RWPE2 (cell line): ENCODE measurements at regions not wholly inside any gene's neighbourhood (a gene's known extent, or its start where the extent isn't known, plus 50 kb on each side); places are given as distances from the start of the nearest gene placed in this dataset.

Experiments
- ATAC-seq: fragments of 200-7000 bp; cut with Tn5 transposase; 3 replicates; pipeline ENCODE4 v1.9.1; 2021; ENCODE audit warnings: low read depth
- DNase-seq: peaks from one replicate; pipeline ENCODE4 v3.0.0-alpha.2; 2020; ENCODE audit warnings: low spot score
- H3K27ac ChIP-seq: fragments of 450-650 bp; 2 replicates; pipeline ENCODE4 v1.5.1; 2017; ENCODE audit warnings: mild to moderate bottlenecking; ENCODE audit not compliant: poor library complexity, severe bottlenecking
- H3K27me3 ChIP-seq: fragments of 250-450 bp; sonication (Bioruptor Pico); 2 replicates; pipeline ENCODE4 v1.5.1; 2021; ENCODE audit warnings: mild to moderate bottlenecking, moderate library complexity; ENCODE audit not compliant: insufficient read depth, poor library complexity, severe bottlenecking
- H3K36me3 ChIP-seq: fragments of 250-450 bp; sonication (Bioruptor Pico); 2 replicates; pipeline ENCODE4 v1.5.1; 2020; ENCODE audit warnings: low read depth, mild to moderate bottlenecking, moderate library complexity
- H3K4me1 ChIP-seq: fragments of 250-450 bp; sonication (Bioruptor Pico); 2 replicates; pipeline ENCODE4 v1.5.1; 2021; ENCODE audit warnings: mild to moderate bottlenecking, moderate library complexity; ENCODE audit not compliant: insufficient read depth, poor library complexity, severe bottlenecking
- H3K4me3 ChIP-seq: fragments of 250-450 bp; sonication (Bioruptor Pico); 2 replicates; pipeline ENCODE4 v1.5.1; 2021; ENCODE audit warnings: mild to moderate bottlenecking, moderate library complexity; ENCODE audit not compliant: severe bottlenecking
- H3K9me3 ChIP-seq: fragments of 250-450 bp; sonication (Bioruptor Pico); 2 replicates; pipeline ENCODE4 v1.5.1; 2021; ENCODE audit warnings: mild to moderate bottlenecking, moderate library complexity; ENCODE audit not compliant: severe bottlenecking
- CTCF ChIP-seq: fragments of 450-650 bp; IDR thresholded peaks from one replicate; pipeline ENCODE4 v1.5.1; 2017; ENCODE audit warnings: mild to moderate bottlenecking, moderate library complexity; ENCODE audit not compliant: poor library complexity, severe bottlenecking

GRCh38 chr3:15967577-15967976, 169.8 kb upstream of the ANKRD28 start:
- Histone ChIP-seq H3K27me3 (no peaks in the 10 kb centered on the region), H3K9me3 (no peaks in the 10 kb centered on the region), H3K27ac (no peak overlapping the region), H3K4me1 (no peaks in the 10 kb centered on the region), H3K36me3 (no peaks in the 10 kb centered on the region), H3K4me3 (no peak overlapping the region)
- no peak for DNase-seq
- ATAC-seq: no peak
- TF ChIP-seq CTCF: no peak

- no peak for ATAC-seq
- Histone ChIP-seq H3K27me3 (no peaks in the 10 kb centered on the region), H3K4me3 (no peak overlapping the region)
These were observed 172.3 kb upstream of the ANKRD28 start for GRCh38 chr3:15969874-15970640.

GRCh38 chr3:15973414-15973813, 175.6 kb upstream of the ANKRD28 start:
- Histone ChIP-seq H3K27me3 (no peaks in the 10 kb centered on the region), H3K4me3 (no peak overlapping the region), H3K4me1 (peaks cover 4% of the 10 kb centered on the region), H3K36me3 (no peaks in the 10 kb centered on the region), H3K9me3 (no peaks in the 10 kb centered on the region), H3K27ac (no peak overlapping the region)
- DNase-seq (no peak), ATAC-seq (no peak)
- TF ChIP-seq CTCF: no peak

More at GRCh38 chr3:15969874-15970640, 172.3 kb upstream of the ANKRD28 start:
- no peak for TF ChIP-seq CTCF
- no peaks in the 10 kb centered on the region for H3K9me3 ChIP-seq
- DNase-seq: no peak
- H3K4me1 ChIP-seq: no peaks in the 10 kb centered on the region
- H3K27ac ChIP-seq: no peak overlapping the region
- H3K36me3 ChIP-seq: no peaks in the 10 kb centered on the region

- no peak for ATAC-seq
- H3K27ac ChIP-seq: no peak overlapping the region
- TF ChIP-seq CTCF: no peak
- no peaks in the 10 kb centered on the region for H3K27me3 ChIP-seq
- no peak overlapping the region for H3K4me3 ChIP-seq
- H3K36me3 ChIP-seq: no peaks in the 10 kb centered on the region
- peaks cover 4% of the 10 kb centered on the region for H3K4me1 ChIP-seq
- no peaks in the 10 kb centered on the region for H3K9me3 ChIP-seq
- no peak for DNase-seq
These were observed 176.2 kb upstream of the ANKRD28 start for GRCh38 chr3:15973940-15974339.

GRCh38 chr3:15974647-15975046, 176.9 kb upstream of the ANKRD28 start:
- no peaks in the 10 kb centered on the region for H3K27me3 ChIP-seq
- H3K9me3 ChIP-seq: no peaks in the 10 kb centered on the region
- ATAC-seq: no peak
- peaks cover 4% of the 10 kb centered on the region for H3K4me1 ChIP-seq
- no peak overlapping the region for H3K4me3 ChIP-seq
- DNase-seq: no peak
- H3K36me3 ChIP-seq: no peaks in the 10 kb centered on the region
- H3K27ac ChIP-seq: no peak overlapping the region
- no peak for TF ChIP-seq CTCF
